Suprapubic skin (tissue), 4 donors: ENCODE measurements at regions not wholly inside any gene's neighbourhood (a gene's known extent, or its start where the extent isn't known, plus 50 kb on each side); places are given as distances from the start of the nearest gene placed in this dataset.

Experiments used
- DNase-seq, 2 donors: peaks; one replicate each; pipeline ENCODE4 v3.0.0-alpha.2; 2019; ENCODE audit warnings: low spot score in 2 of 2
- H3K27ac ChIP-seq: fragments of 200-600 bp; sonication (generic); one replicate; pipeline ENCODE4 v1.5.1; 2019
- H3K27me3 ChIP-seq: fragments of 200-600 bp; sonication (generic); one replicate; pipeline ENCODE4 v1.5.1; 2019
- H3K36me3 ChIP-seq: fragments of 200-600 bp; sonication (generic); one replicate; pipeline ENCODE4 v1.5.1; 2019
- H3K4me1 ChIP-seq: fragments of 200-600 bp; sonication (generic); one replicate; pipeline ENCODE4 v1.5.1; 2019
- H3K4me3 ChIP-seq: fragments of 200-600 bp; sonication (generic); one replicate; pipeline ENCODE4 v1.5.1; 2019; ENCODE audit warnings: mild to moderate bottlenecking
- H3K9me3 ChIP-seq: fragments of 200-600 bp; sonication (generic); one replicate; pipeline ENCODE4 v1.5.1; 2019
- EP300 ChIP-seq: sonication (generic); formaldehyde crosslinking; IDR thresholded peaks from one replicate; pipeline ENCODE4 v1.6.1; 2017; ENCODE audit warnings: antibody characterized with exemption
- POLR2A ChIP-seq, 2 donors: fragments of 450-650 bp; IDR thresholded peaks; one replicate each; pipeline ENCODE4 v1.6.1; 2017; ENCODE audit warnings: antibody characterized with exemption in 2 of 2, mild to moderate bottlenecking in 2 of 2, moderate library complexity in 2 of 2
- POLR2AphosphoS5 ChIP-seq, 3 donors: sonication (generic); formaldehyde crosslinking; IDR thresholded peaks; one replicate each; pipeline ENCODE4 v1.6.1; 2017; ENCODE audit warnings: antibody characterized with exemption in 3 of 3
- WGBS: methylation state at CpG from one replicate; pipeline ENCODE4 v1.1.5; 2018; 5-methylcytosine and 5-hydroxymethylcytosine counted together
- TF ChIP-seq, protein P1 (sequence below), 2 donors: fragments of 200-600 bp in 1 of 2; fragments of 450-650 bp in 1 of 2; sonication (generic) in 1 of 2; IDR thresholded peaks; one replicate each; pipeline ENCODE4 v1.5.1; 2016 to 2019; ENCODE audit warnings: antibody characterized with exemption in 2 of 2, mild to moderate bottlenecking in 1 of 2, moderate library complexity in 1 of 2

DNA sequence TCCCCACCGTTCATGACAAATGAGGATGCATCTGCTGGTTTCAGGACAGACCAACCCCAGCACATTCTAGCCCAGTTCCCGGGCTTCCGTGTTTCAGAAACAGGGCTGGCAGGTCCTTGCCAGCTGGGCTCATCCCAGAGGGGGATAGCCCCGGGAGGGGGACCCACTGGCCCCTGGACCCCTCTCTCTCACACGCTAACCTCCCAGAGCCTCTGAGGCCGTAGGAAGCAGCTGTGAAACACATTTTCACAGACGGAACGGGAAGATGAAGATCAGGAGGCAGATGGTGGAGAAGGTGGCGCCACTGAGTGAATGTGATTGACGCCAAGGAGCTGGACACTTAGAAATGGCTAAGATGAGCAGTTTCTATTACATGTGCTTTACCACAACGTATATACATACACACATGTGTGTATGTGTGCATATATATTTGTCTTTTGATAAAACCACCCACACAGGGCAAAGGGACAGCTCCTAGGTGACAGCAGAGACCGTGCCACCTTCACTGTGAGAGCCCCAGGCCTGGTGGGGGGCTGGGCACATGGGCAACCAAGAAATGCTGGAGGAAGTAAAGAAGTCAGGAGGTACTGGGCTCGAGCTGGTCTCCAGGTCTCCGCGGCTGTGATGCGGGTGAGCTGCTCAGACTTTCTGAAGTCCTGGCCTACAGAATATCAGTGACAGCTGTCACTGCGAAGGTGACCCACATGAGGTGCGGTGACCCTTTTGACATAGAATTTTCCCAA is 168.6 kb upstream of the IQSEC1 start:
- DNase-seq: no peak
- Histone ChIP-seq H3K9me3 (no peaks in the 10 kb centered on the region), H3K4me1 (no peaks in the 10 kb centered on the region), H3K4me3 (no peak overlapping the region), H3K27ac (no peak overlapping the region), H3K36me3 (no peaks in the 10 kb centered on the region), H3K27me3 (peaks cover 3% of the 10 kb centered on the region)
- 83% methylated on average over 18 of the region's 18 CpGs for WGBS
- TF ChIP-seq POLR2A (IDR thresholded peaks at IDR 0.05): no peak
- TF ChIP-seq, protein P1, sequence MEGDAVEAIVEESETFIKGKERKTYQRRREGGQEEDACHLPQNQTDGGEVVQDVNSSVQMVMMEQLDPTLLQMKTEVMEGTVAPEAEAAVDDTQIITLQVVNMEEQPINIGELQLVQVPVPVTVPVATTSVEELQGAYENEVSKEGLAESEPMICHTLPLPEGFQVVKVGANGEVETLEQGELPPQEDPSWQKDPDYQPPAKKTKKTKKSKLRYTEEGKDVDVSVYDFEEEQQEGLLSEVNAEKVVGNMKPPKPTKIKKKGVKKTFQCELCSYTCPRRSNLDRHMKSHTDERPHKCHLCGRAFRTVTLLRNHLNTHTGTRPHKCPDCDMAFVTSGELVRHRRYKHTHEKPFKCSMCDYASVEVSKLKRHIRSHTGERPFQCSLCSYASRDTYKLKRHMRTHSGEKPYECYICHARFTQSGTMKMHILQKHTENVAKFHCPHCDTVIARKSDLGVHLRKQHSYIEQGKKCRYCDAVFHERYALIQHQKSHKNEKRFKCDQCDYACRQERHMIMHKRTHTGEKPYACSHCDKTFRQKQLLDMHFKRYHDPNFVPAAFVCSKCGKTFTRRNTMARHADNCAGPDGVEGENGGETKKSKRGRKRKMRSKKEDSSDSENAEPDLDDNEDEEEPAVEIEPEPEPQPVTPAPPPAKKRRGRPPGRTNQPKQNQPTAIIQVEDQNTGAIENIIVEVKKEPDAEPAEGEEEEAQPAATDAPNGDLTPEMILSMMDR (IDR thresholded peaks at IDR 0.05): no peak
- TF ChIP-seq EP300: no peak
- TF ChIP-seq POLR2AphosphoS5 (IDR thresholded peaks at IDR 0.05): no peak

DNA sequence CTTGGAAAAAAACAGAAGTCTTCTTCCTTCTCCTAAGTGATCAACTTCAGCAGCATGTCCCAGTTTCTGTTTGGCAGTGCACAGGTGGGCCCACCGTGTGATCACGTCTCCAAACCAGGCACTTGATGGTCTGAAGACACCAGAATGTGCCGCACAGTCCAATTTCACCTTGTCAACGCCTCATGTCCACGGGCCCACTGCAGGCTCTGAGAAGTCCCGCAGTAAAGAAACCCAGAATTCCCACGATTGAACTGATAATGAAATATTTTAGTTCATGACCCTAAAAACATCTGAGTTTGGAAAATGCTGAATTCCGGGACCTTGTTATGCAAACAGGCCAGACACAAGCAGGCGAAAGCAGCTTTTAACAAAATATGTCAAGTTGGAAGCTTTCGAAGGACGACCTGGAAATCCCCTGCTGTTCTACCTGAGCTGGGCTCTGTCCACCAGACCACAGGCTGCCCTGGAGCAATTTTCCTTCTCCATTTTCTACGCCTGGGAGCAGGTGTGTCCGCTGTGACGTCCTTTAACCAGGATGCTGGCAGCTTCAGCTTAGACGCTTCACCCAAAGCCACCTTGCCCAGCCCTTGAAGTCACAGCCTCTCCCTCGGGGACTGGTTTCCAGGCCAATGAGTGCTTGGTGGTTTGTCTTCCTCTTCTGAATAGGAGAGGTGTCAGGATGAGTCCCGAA is 167.8 kb upstream of the IQSEC1 start:
- H3K4me1 ChIP-seq: no peaks in the 10 kb centered on the region
- H3K9me3 ChIP-seq: no peaks in the 10 kb centered on the region
- peaks cover 3% of the 10 kb centered on the region for H3K27me3 ChIP-seq
- WGBS: 83% methylated on average over 16 of the region's 17 CpGs
- DNase-seq: no peak
- no peak overlapping the region for H3K4me3 ChIP-seq
- H3K27ac ChIP-seq: no peak overlapping the region
- TF ChIP-seq, protein P1 (IDR thresholded peaks at IDR 0.05): no peak
- TF ChIP-seq EP300 (no peak), POLR2A (IDR thresholded peaks at IDR 0.05) (no peak), POLR2AphosphoS5 (IDR thresholded peaks at IDR 0.05) (no peak)
- H3K36me3 ChIP-seq: no peaks in the 10 kb centered on the region

DNA sequence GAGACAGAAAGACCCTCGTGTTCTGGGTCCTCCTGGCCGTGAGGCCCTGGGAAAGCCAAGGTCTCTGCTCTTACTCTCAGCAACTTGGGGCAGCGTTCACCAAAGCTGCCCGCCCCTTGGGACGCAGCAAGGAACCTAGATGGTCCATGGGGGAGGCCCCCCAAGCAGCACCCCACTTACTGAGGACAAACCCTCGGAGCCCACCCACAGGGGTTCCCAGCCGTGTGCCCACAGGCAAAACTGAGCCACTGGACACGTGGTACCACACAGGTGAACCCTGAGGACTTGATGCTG is 166.2 kb upstream of the IQSEC1 start:
- 83% methylated on average over 3 of the region's 8 CpGs for WGBS

DNA sequence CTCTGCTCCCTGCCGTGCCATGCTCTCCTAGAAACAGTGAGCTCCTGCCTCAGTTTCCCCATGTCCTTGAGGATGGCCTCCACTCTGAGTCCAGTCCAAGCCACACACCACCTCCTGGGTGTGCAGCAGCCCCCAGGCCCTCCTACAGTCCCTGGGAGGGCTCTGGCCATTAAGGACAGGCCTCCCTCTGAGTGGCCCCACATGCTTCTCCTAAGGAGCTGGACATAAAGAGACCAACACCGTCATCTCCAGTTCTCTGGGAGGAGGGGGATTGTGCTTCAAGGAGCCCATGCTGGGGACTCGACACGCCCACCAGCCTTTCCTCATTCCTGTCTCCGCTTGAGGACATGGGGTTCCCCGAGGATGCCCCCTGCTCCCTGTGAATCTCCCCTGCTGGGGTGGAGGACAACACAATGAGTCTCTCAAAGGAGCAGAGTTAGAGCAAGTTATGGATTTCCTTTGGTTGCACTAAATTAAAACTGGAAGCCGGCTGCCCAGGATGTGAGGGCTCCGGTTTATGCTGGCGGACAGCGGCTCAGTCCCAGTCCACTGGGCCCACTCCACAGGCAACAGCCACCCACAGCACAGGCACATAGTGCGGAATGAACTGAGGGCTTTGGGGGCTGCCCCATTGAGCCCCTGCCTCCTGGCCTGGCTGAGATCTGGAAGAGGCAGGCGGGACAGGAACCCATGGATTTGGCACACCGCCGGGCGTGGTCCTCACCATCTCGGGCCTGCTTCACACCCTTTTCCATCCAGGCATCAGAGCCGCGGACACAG is 165.6 kb upstream of the IQSEC1 start:
- Histone ChIP-seq H3K9me3 (no peaks in the 10 kb centered on the region), H3K4me1 (peaks cover 13% of the 10 kb centered on the region), H3K36me3 (no peaks in the 10 kb centered on the region), H3K4me3 (no peak overlapping the region), H3K27ac (no peak overlapping the region), H3K27me3 (peaks cover 10% of the 10 kb centered on the region)
- 69% methylated on average over 6 of the region's 18 CpGs for WGBS
- no peak for DNase-seq
- TF ChIP-seq EP300 (no peak), POLR2A (IDR thresholded peaks at IDR 0.05) (no peak), POLR2AphosphoS5 (IDR thresholded peaks at IDR 0.05) (no peak)
- TF ChIP-seq, protein P1 (IDR thresholded peaks at IDR 0.05): no peak

More for the DNA sequence above, 166.2 kb upstream of the IQSEC1 start:
- no peak for TF ChIP-seq EP300
- no peak for TF ChIP-seq POLR2A (IDR thresholded peaks at IDR 0.05)
- no peak for TF ChIP-seq POLR2AphosphoS5 (IDR thresholded peaks at IDR 0.05)
- TF ChIP-seq, protein P1 (IDR thresholded peaks at IDR 0.05): no peak
- no peak overlapping the region for H3K4me3 ChIP-seq
- peaks cover 10% of the 10 kb centered on the region for H3K27me3 ChIP-seq
- no peaks in the 10 kb centered on the region for H3K36me3 ChIP-seq
- H3K9me3 ChIP-seq: no peaks in the 10 kb centered on the region
- H3K4me1 ChIP-seq: peaks cover 7% of the 10 kb centered on the region
- H3K27ac ChIP-seq: no peak overlapping the region
- DNase-seq: no peak
